ENCODE measurements at regions not wholly inside any gene's neighbourhood (a gene's known extent, or its start where the extent isn't known, plus 50 kb on each side); places are given as distances from the start of the nearest gene placed in this dataset.

DNA sequence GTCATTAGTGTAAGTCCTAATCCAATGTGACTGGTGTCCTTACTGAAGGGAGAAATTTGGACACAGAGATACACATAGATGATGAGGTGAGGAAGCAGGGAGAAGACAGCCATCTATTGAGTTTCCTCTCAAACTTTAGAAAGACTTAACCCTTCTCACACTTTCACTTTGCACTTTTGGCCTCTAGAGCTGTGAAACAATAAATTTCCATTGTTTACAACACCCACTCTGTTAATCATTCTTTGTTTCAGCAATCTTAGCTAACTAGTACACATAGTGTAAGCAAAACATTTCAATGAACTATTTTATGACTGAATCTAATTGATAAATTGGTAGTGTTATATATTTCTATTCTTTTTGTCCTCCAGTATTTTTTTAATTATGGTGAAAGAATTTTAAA is 1092.8 kb upstream of the POT1 start:
- Mint-ChIP-seq H3K27ac (no peak overlapping the region), H3K4me3 (no peak overlapping the region), H3K4me1 (no peaks in the 10 kb centered on the region), H3K36me3 (no peaks in the 10 kb centered on the region), H3K27me3 (no peaks in the 10 kb centered on the region), H3K9me3 (peaks cover 2 to 36% (median 2%) of the 10 kb centered on the region in 5 donors)
- Histone ChIP-seq H3K4me1 (ENCODE audit: insufficient read depth, low read length) (no peaks in the 10 kb centered on the region), H3K27me3 (ENCODE audit: insufficient read depth, low read length, poor library complexity, severe bottlenecking) (no peaks in the 10 kb centered on the region), H3K9me3 (ENCODE audit: low read length) (peaks cover 6% of the 10 kb centered on the region), H3K4me3 (ENCODE audit: low read length) (no peak overlapping the region), H3K27ac (ENCODE audit: low read depth, low read length) (no peak overlapping the region), H3K36me3 (ENCODE audit: insufficient read depth, low read length) (no peaks in the 10 kb centered on the region)
- CTCF ChIA-PET: no interaction called here
- no peak for DNase-seq
- POLR2A ChIA-PET: no interaction called here

DNA sequence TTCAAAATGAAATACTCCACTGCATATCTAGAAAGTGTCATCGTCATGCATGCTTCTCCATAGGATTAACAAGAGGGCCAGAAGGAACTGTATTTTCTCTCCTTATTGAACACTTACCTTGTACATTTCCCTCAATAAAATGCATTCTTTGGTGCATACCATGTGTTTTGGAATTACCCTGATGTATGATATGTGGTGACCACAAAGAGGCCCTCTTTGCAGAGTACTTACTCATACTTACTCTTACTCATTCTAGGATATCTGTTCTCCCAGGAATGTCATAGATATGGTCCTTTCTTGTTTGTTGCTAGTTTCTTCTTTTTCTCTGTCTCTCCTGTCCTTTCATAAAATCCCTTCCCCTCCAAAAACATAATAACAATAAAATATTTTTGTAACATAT is 1087.1 kb upstream of the POT1 start:
- Mint-ChIP-seq H3K4me1 (no peaks in the 10 kb centered on the region), H3K27me3 (no peaks in the 10 kb centered on the region), H3K27ac (no peak overlapping the region), H3K9me3 (peaks cover 2 to 37% (median 12%) of the 10 kb centered on the region in 5 donors), H3K36me3 (peaks cover 0 to 1% (median 0%) of the 10 kb centered on the region in 3 donors), H3K4me3 (no peak overlapping the region)
- POLR2A ChIA-PET: no interaction called here
- no peaks in the 10 kb centered on the region for H3K4me1 ChIP-seq (ENCODE audit: insufficient read depth, low read length)
- no peak for DNase-seq
- H3K27ac ChIP-seq (ENCODE audit: low read depth, low read length): no peak overlapping the region
- no peaks in the 10 kb centered on the region for H3K9me3 ChIP-seq (ENCODE audit: low read length)
- H3K4me3 ChIP-seq (ENCODE audit: low read length): no peak overlapping the region
- H3K36me3 ChIP-seq (ENCODE audit: insufficient read depth, low read length): no peaks in the 10 kb centered on the region
- no peaks in the 10 kb centered on the region for H3K27me3 ChIP-seq (ENCODE audit: insufficient read depth, low read length, poor library complexity, severe bottlenecking)
- CTCF ChIA-PET: no interaction called here

- H3K4me1 ChIP-seq (ENCODE audit: insufficient read depth, low read length): no peaks in the 10 kb centered on the region
- H3K9me3 Mint-ChIP-seq: peaks cover 2 to 37% (median 6%) of the 10 kb centered on the region in 5 donors
- POLR2A ChIA-PET: no interaction called here
- no peaks in the 10 kb centered on the region for H3K4me1 Mint-ChIP-seq
- no peaks in the 10 kb centered on the region for H3K9me3 ChIP-seq (ENCODE audit: low read length)
- no peaks in the 10 kb centered on the region for H3K36me3 ChIP-seq (ENCODE audit: insufficient read depth, low read length)
- CTCF ChIA-PET: no interaction called here
- H3K36me3 Mint-ChIP-seq: no peaks in the 10 kb centered on the region
- no peak overlapping the region for H3K4me3 Mint-ChIP-seq
- no peak overlapping the region for H3K27ac ChIP-seq (ENCODE audit: low read depth, low read length)
- no peak overlapping the region for H3K4me3 ChIP-seq (ENCODE audit: low read length)
- H3K27ac Mint-ChIP-seq: no peak overlapping the region
- peaks cover 0 to 1% of the 10 kb centered on the region in 2 donors for H3K27me3 Mint-ChIP-seq
- no peaks in the 10 kb centered on the region for H3K27me3 ChIP-seq (ENCODE audit: insufficient read depth, low read length, poor library complexity, severe bottlenecking)
- no peak for DNase-seq
These were observed 1075.4 kb upstream of the POT1 start for GRCh38 chr7:126005064-126005463.

- no peaks in the 10 kb centered on the region for H3K36me3 Mint-ChIP-seq
- DNase-seq: no peak
- H3K27ac ChIP-seq (ENCODE audit: low read depth, low read length): no peak overlapping the region
- peaks cover 3 to 37% (median 11%) of the 10 kb centered on the region in 5 donors for H3K9me3 Mint-ChIP-seq
- no peak overlapping the region for H3K4me3 Mint-ChIP-seq
- H3K27me3 ChIP-seq (ENCODE audit: insufficient read depth, low read length, poor library complexity, severe bottlenecking): no peaks in the 10 kb centered on the region
- no peak overlapping the region for H3K27ac Mint-ChIP-seq
- no peaks in the 10 kb centered on the region for H3K36me3 ChIP-seq (ENCODE audit: insufficient read depth, low read length)
- H3K4me1 ChIP-seq (ENCODE audit: insufficient read depth, low read length): no peaks in the 10 kb centered on the region
- no peaks in the 10 kb centered on the region for H3K4me1 Mint-ChIP-seq
- ChIA-PET POLR2A (no interaction called here), CTCF (no interaction called here)
- no peak overlapping the region for H3K4me3 ChIP-seq (ENCODE audit: low read length)
- H3K9me3 ChIP-seq (ENCODE audit: low read length): no peaks in the 10 kb centered on the region
- H3K27me3 Mint-ChIP-seq: peaks cover 0 to 1% of the 10 kb centered on the region in 2 donors
These were observed 1071.7 kb upstream of the POT1 start for GRCh38 chr7:126001349-126001748.

DNA sequence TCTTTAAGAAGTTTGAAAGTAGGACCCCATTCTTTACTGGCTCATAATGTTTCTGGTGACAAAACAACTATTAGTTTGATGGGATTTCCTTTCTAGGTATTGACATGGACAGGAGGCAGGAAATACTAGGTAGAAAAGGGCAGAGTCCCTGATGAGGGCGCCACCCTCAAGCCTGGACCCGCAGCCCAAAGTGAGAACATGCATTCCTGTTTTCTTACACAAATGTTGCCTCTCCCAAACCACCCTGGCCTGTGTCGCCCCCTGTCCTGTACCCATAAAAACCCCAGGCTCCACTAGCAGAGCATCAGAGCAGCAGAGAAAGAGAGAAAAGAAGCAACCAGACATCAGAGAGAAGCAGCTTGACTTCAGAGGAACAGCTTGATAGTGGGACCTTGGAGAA is 1055.2 kb upstream of the POT1 start:
- H3K9me3 Mint-ChIP-seq: peaks cover 3 to 32% (median 8%) of the 10 kb centered on the region in 5 donors
- H3K4me3 Mint-ChIP-seq: no peak overlapping the region
- Histone ChIP-seq H3K27me3 (ENCODE audit: insufficient read depth, low read length, poor library complexity, severe bottlenecking) (no peaks in the 10 kb centered on the region), H3K9me3 (ENCODE audit: low read length) (no peaks in the 10 kb centered on the region), H3K36me3 (ENCODE audit: insufficient read depth, low read length) (no peaks in the 10 kb centered on the region), H3K4me1 (ENCODE audit: insufficient read depth, low read length) (no peaks in the 10 kb centered on the region), H3K4me3 (ENCODE audit: low read length) (no peak overlapping the region), H3K27ac (ENCODE audit: low read depth, low read length) (no peak overlapping the region)
- DNase-seq: no peak
- H3K4me1 Mint-ChIP-seq: no peaks in the 10 kb centered on the region
- H3K27ac Mint-ChIP-seq: no peak overlapping the region
- H3K27me3 Mint-ChIP-seq: no peaks in the 10 kb centered on the region
- no peaks in the 10 kb centered on the region for H3K36me3 Mint-ChIP-seq
- POLR2A ChIA-PET: no interaction called here
- CTCF ChIA-PET: no interaction called here

DNA sequence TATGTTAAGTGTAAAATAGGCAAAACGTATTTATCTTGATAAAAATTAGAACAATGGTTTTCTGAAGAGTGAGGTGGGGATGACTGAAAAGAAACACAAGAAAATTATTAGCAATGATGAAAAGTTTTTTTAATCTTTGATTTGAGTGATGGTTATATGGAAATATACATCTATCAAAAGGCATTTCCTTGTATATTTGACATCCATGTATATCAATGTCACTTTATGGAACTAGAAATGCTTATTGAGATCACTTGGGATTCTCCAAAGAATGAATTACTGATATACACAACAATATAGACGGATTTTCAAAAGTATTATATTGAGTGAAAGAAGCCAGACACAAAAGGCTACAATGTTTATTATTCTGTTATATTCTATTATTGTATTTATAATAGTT is 1042.0 kb upstream of the POT1 start:
- Histone ChIP-seq H3K36me3 (ENCODE audit: insufficient read depth, low read length) (no peaks in the 10 kb centered on the region), H3K27ac (ENCODE audit: low read depth, low read length) (no peak overlapping the region), H3K9me3 (ENCODE audit: low read length) (no peaks in the 10 kb centered on the region), H3K27me3 (ENCODE audit: insufficient read depth, low read length, poor library complexity, severe bottlenecking) (no peaks in the 10 kb centered on the region), H3K4me3 (ENCODE audit: low read length) (no peak overlapping the region), H3K4me1 (ENCODE audit: insufficient read depth, low read length) (no peaks in the 10 kb centered on the region)
- no peak for DNase-seq
- Mint-ChIP-seq H3K27ac (no peak overlapping the region), H3K27me3 (no peaks in the 10 kb centered on the region), H3K9me3 (peaks cover 0 to 18% (median 0%) of the 10 kb centered on the region in 5 donors), H3K4me3 (no peak overlapping the region), H3K36me3 (no peaks in the 10 kb centered on the region), H3K4me1 (no peaks in the 10 kb centered on the region)
- CTCF ChIA-PET: no interaction called here
- POLR2A ChIA-PET: no interaction called here

DNA sequence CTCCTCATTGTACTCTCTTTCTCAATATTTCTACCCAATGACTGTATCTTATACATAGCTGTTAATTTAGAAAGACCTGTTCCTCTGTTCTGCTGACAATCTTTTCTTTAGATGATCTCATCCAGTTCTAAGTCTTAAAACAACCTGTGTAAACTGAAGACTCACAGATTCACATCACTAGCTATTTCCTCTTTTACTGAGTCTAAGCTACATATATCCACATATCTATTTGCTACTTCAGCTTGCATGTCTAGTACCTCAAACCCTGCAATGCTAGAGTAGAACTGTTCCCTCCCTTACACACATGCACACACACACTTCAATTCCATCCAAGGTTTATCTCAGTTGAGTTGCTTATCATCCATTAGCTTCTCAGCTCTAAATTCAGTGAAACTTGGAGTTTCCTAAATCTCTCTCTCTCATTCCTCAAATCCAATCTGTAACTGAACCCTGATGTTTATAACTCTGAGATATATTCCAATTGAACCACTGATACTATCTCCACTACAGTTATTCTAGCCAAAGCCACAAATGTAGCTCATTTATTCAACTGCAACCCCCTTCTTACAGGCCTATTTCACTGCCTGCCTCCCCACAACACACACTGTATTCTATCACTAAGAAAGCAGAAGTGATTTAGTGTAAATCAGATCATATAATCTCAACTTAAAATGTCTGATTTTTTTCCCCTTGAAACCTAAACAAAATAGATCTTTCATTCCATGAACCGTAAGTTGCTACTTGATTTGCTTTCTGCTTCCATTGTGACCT is 1036.8 kb upstream of the POT1 start:
- CTCF ChIA-PET: no interaction called here
- Histone ChIP-seq H3K27me3 (ENCODE audit: insufficient read depth, low read length, poor library complexity, severe bottlenecking) (no peaks in the 10 kb centered on the region), H3K36me3 (ENCODE audit: insufficient read depth, low read length) (no peaks in the 10 kb centered on the region), H3K4me3 (ENCODE audit: low read length) (no peak overlapping the region), H3K9me3 (ENCODE audit: low read length) (no peaks in the 10 kb centered on the region), H3K4me1 (ENCODE audit: insufficient read depth, low read length) (no peaks in the 10 kb centered on the region), H3K27ac (ENCODE audit: low read depth, low read length) (no peak overlapping the region)
- no peak for DNase-seq
- no peak overlapping the region for H3K4me3 Mint-ChIP-seq
- no peaks in the 10 kb centered on the region for H3K36me3 Mint-ChIP-seq
- no peak overlapping the region for H3K27ac Mint-ChIP-seq
- H3K27me3 Mint-ChIP-seq: no peaks in the 10 kb centered on the region
- POLR2A ChIA-PET: no interaction called here
- no peaks in the 10 kb centered on the region for H3K4me1 Mint-ChIP-seq
- H3K9me3 Mint-ChIP-seq: peaks cover 0 to 23% (median 0%) of the 10 kb centered on the region in 5 donors

DNA sequence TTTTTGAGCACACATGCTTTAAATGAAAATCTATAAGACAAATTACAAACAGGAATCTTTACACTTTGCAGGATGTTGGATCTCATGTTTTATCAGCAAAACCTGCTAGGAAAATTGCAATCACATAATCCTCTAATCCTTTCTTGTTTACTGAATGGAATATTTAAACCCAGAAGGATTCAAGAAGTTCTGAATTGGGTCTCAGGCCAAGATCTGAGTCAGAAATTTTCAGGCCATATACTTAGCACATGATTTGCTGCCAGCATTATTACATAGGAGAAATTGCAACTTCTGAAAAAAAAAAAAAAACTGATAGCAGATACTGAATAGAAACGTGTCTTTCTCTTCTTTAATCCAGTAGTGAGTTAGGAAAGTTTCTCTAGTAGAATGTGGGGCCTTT is 1005.3 kb upstream of the POT1 start:
- Histone ChIP-seq H3K27me3 (ENCODE audit: insufficient read depth, low read length, poor library complexity, severe bottlenecking) (no peaks in the 10 kb centered on the region), H3K4me3 (ENCODE audit: low read length) (no peak overlapping the region), H3K9me3 (ENCODE audit: low read length) (no peaks in the 10 kb centered on the region), H3K36me3 (ENCODE audit: insufficient read depth, low read length) (no peaks in the 10 kb centered on the region), H3K27ac (ENCODE audit: low read depth, low read length) (no peak overlapping the region), H3K4me1 (ENCODE audit: insufficient read depth, low read length) (no peaks in the 10 kb centered on the region)
- DNase-seq: no peak
- Mint-ChIP-seq H3K9me3 (peaks cover 0 to 14% (median 4%) of the 10 kb centered on the region in 5 donors), H3K27ac (no peak overlapping the region), H3K27me3 (no peaks in the 10 kb centered on the region), H3K4me3 (no peak overlapping the region), H3K4me1 (no peaks in the 10 kb centered on the region), H3K36me3 (no peaks in the 10 kb centered on the region)
- ChIA-PET POLR2A (no interaction called here), CTCF (no interaction called here)
